ENCODE measurements at regions not wholly inside any gene's neighbourhood (a gene's known extent, or its start where the extent isn't known, plus 50 kb on each side); places are given as distances from the start of the nearest gene placed in this dataset.

GRCh38 chr15:62636823-62637573 is 405.5 kb upstream of the TPM1 start:
- no peaks in the 10 kb centered on the region for H3K36me3 ChIP-seq
- TF ChIP-seq POLR2AphosphoS5 (IDR thresholded peaks at IDR 0.05) (no peak), EP300 (IDR thresholded peaks at IDR 0.05) (no peak), POLR2A (IDR thresholded peaks at IDR 0.05) (no peak), CTCF (IDR thresholded peaks at IDR 0.05) (no peak)

GRCh38 chr15:62637574-62637897 is 405.0 kb upstream of the TPM1 start:
- H3K9me3 ChIP-seq = no peaks in the 10 kb centered on the region
- H3K36me3 ChIP-seq = no peaks in the 10 kb centered on the region
- no peak for TF ChIP-seq POLR2AphosphoS5 (IDR thresholded peaks at IDR 0.05)
- TF ChIP-seq CTCF (IDR thresholded peaks at IDR 0.05) = no peak
- TF ChIP-seq EP300 (IDR thresholded peaks at IDR 0.05) = no peak
- TF ChIP-seq POLR2A (IDR thresholded peaks at IDR 0.05) = no peak
- intact Hi-C loops (cut with DNase I; ENCODE audit: low total_unique reads) = no loop called here
- no peak overlapping the region for H3K27ac ChIP-seq
- H3K4me3 ChIP-seq = no peak overlapping the region
- H3K27me3 ChIP-seq = no peaks in the 10 kb centered on the region
- H3K4me1 ChIP-seq = peaks cover 0 to 4% (median 0%) of the 10 kb centered on the region in 4 donors
- no peak for DNase-seq
- WGBS, 5 donors = 76 to 99% (median 79%) methylated on average over 5 of the region's 5 CpGs

More at GRCh38 chr15:62636823-62637573, 405.5 kb upstream of the TPM1 start:
- DNase-seq = no peak
- Histone ChIP-seq H3K9me3 (no peaks in the 10 kb centered on the region), H3K4me3 (no peak overlapping the region), H3K4me1 (peaks cover 0 to 4% (median 0%) of the 10 kb centered on the region in 4 donors), H3K27ac (no peak overlapping the region), H3K27me3 (no peaks in the 10 kb centered on the region)
- intact Hi-C loops (cut with DNase I; ENCODE audit: low total_unique reads) = no loop called here
- 67 to 71% (median 69%) methylated on average over 9 of the region's 9 CpGs for WGBS, 5 donors

GRCh38 chr15:62637950-62638619 is 404.5 kb upstream of the TPM1 start:
- H3K36me3 ChIP-seq = no peaks in the 10 kb centered on the region
- no peak for TF ChIP-seq POLR2AphosphoS5 (IDR thresholded peaks at IDR 0.05)
- no peak for TF ChIP-seq CTCF (IDR thresholded peaks at IDR 0.05)
- TF ChIP-seq POLR2A (IDR thresholded peaks at IDR 0.05) = no peak
- no peak for TF ChIP-seq EP300 (IDR thresholded peaks at IDR 0.05)
- no peak for DNase-seq
- no peaks in the 10 kb centered on the region for H3K9me3 ChIP-seq
- H3K27me3 ChIP-seq = no peaks in the 10 kb centered on the region
- peaks cover 0 to 4% (median 0%) of the 10 kb centered on the region in 4 donors for H3K4me1 ChIP-seq
- H3K4me3 ChIP-seq = no peak overlapping the region
- WGBS, 5 donors = 88 to 97% (median 92%) methylated on average over 8 of the region's 8 CpGs
- intact Hi-C loops (cut with DNase I; ENCODE audit: low total_unique reads) = no loop called here
- H3K27ac ChIP-seq = no peak overlapping the region

GRCh38 chr15:62639432-62639831 is 403.1 kb upstream of the TPM1 start:
- H3K9me3 ChIP-seq = no peaks in the 10 kb centered on the region
- WGBS, 5 donors = 77 to 88% (median 80%) methylated on average over 4 of the region's 4 CpGs
- no peaks in the 10 kb centered on the region for H3K36me3 ChIP-seq
- peaks cover 0 to 4% (median 0%) of the 10 kb centered on the region in 4 donors for H3K4me1 ChIP-seq
- TF ChIP-seq POLR2AphosphoS5 (IDR thresholded peaks at IDR 0.05) (no peak), POLR2A (IDR thresholded peaks at IDR 0.05) (no peak), EP300 (IDR thresholded peaks at IDR 0.05) (no peak), CTCF (IDR thresholded peaks at IDR 0.05) (no peak)
- H3K27me3 ChIP-seq = no peaks in the 10 kb centered on the region
- H3K4me3 ChIP-seq = no peak overlapping the region
- DNase-seq = no peak
- intact Hi-C loops (cut with DNase I; ENCODE audit: low total_unique reads) = no loop called here
- no peak overlapping the region for H3K27ac ChIP-seq
